PC-9 (cell line): ENCODE measurements at regions not wholly inside any gene's neighbourhood (a gene's known extent, or its start where the extent isn't known, plus 50 kb on each side); places are given as distances from the start of the nearest gene placed in this dataset.

Source experiments
- BruUV-seq: library from RNA; stranded (reverse); fragments of 400-500 nt; replicated peaks from 2 replicates; lab custom pipeline; 2021; lab: Mats Ljungman, UMichigan
- CTCF ChIA-PET: fragments of 300-600 bp; sonication (Branson Sonifier 250); formaldehyde crosslinking; loops from one replicate; lab custom pipeline; 2022; ENCODE audit warnings: antibody characterized with exemption; lab: Charles Lee
- POLR2A ChIA-PET: fragments of 300-600 bp; sonication (Branson Sonifier 250); formaldehyde crosslinking; loops from one replicate; lab custom pipeline; 2022; ENCODE audit warnings: antibody characterized with exemption; ENCODE audit not compliant: unreplicated experiment; lab: Charles Lee
- DNase-seq, 2 experiments: peaks; one replicate each; pipeline versions ENCODE4 v3.0.0 to v3.0.0-alpha.2; 2015 to 2022; ENCODE audit warnings: mixed read lengths in 1 of 2
- H2AFZ ChIP-seq: fragments of 200-600 bp; sonication (generic); 2 replicates; pipeline ENCODE4 v1.8.1; 2017; ENCODE audit warnings: antibody characterized with exemption
- H3F3A ChIP-seq: fragments of 200-600 bp; sonication (generic); 2 replicates; pipeline ENCODE4 v1.8.1; 2017; ENCODE audit warnings: antibody characterized with exemption, mild to moderate bottlenecking, low read depth; ENCODE audit not compliant: insufficient read depth
- H3K27ac ChIP-seq: fragments of 200-600 bp; sonication (generic); 2 replicates; pipeline ENCODE4 v1.6.1; 2016; ENCODE audit warnings: mixed run types
- H3K27me3 ChIP-seq: fragments of 200-600 bp; sonication (generic); 2 replicates; pipeline ENCODE4 v1.6.1; 2016; ENCODE audit warnings: low read depth, mixed run types; ENCODE audit not compliant: insufficient read depth
- H3K36me3 ChIP-seq: fragments of 200-600 bp; sonication (generic); 2 replicates; pipeline ENCODE4 v1.6.1; 2016; ENCODE audit warnings: low read depth, mixed run types
- H3K4me1 ChIP-seq: fragments of 200-600 bp; sonication (generic); replicated peaks from 2 replicates; pipeline ENCODE4 v1.6.1; 2016; ENCODE audit warnings: mixed run types; ENCODE audit not compliant: insufficient read depth
- H3K4me2 ChIP-seq: fragments of 200-600 bp; sonication (generic); 2 replicates; pipeline ENCODE4 v1.6.1; 2017; ENCODE audit warnings: mixed run types
- H3K4me3 ChIP-seq: fragments of 200-600 bp; sonication (generic); 2 replicates; pipeline ENCODE4 v1.6.1; 2016; ENCODE audit warnings: mixed run types
- H3K79me2 ChIP-seq: fragments of 200-600 bp; sonication (generic); 2 replicates; pipeline ENCODE4 v1.6.1; 2017; ENCODE audit warnings: low read depth, mixed run types
- H3K9me2 ChIP-seq: fragments of 200-600 bp; sonication (generic); 2 replicates; pipeline ENCODE4 v1.8.1; 2017; ENCODE audit warnings: mild to moderate bottlenecking; ENCODE audit not compliant: insufficient read depth
- H3K9me3 ChIP-seq: fragments of 200-600 bp; sonication (generic); 2 replicates; pipeline ENCODE4 v1.8.1; 2016; ENCODE audit warnings: low read depth; ENCODE audit not compliant: insufficient read depth
- H4K20me1 ChIP-seq: fragments of 200-600 bp; sonication (generic); 2 replicates; pipeline ENCODE4 v1.8.1; 2017; ENCODE audit not compliant: insufficient read depth
- CTCF ChIP-seq: fragments of 200-600 bp; sonication (generic); conservative IDR thresholded peaks from 2 replicates; pipeline ENCODE4 v1.6.1; 2017; ENCODE audit warnings: mixed run types, antibody characterized with exemption, mild to moderate bottlenecking, moderate library complexity
- EZH2 ChIP-seq: fragments of 200-600 bp; sonication (generic); IDR thresholded peaks from 2 replicates; pipeline ENCODE4 v1.8.0; 2017; ENCODE audit warnings: antibody characterized with exemption, low read depth
- intact Hi-C: fragments of 100-400 bp; cut with micrococcal nuclease; formaldehyde crosslinking; loops from one replicate; pipeline ENCODE4 v1.10.0; 2022; ENCODE audit not compliant: unreplicated experiment

- Histone ChIP-seq H3K36me3 (no peaks in the 10 kb centered on the region), H3K27ac (no peak overlapping the region), H4K20me1 (no peaks in the 10 kb centered on the region), H3K27me3 (peaks cover 11% of the 10 kb centered on the region; the same call in 1 of the 2 replicates), H3K4me2 (no peak overlapping the region), H3F3A (no peaks in the 10 kb centered on the region), H2AFZ (no peak overlapping the region), H3K79me2 (no peaks in the 10 kb centered on the region), H3K4me1 (no peaks in the 10 kb centered on the region), H3K9me2 (no peaks in the 10 kb centered on the region), H3K9me3 (no peaks in the 10 kb centered on the region), H3K4me3 (no peak overlapping the region)
- intact Hi-C loops: no loop called here
- CTCF ChIA-PET: no interaction called here
- DNase-seq: no peak
- POLR2A ChIA-PET: no interaction called here
- BruUV-seq: no TSS peak
- no peak for TF ChIP-seq EZH2
- TF ChIP-seq CTCF: no peak
Measured at GRCh38 chr1:4485878-4486277, 168.5 kb upstream of the AJAP1 start.

GRCh38 chr1:4486408-4487120 is 167.8 kb upstream of the AJAP1 start:
- Histone ChIP-seq H3K4me1 (no peaks in the 10 kb centered on the region), H3K27me3 (peaks cover 11% of the 10 kb centered on the region; the same call in 1 of the 2 replicates), H3F3A (no peaks in the 10 kb centered on the region), H3K9me2 (no peaks in the 10 kb centered on the region), H2AFZ (no peak overlapping the region), H3K4me3 (no peak overlapping the region), H4K20me1 (no peaks in the 10 kb centered on the region), H3K79me2 (no peaks in the 10 kb centered on the region), H3K36me3 (no peaks in the 10 kb centered on the region), H3K27ac (no peak overlapping the region), H3K4me2 (no peak overlapping the region), H3K9me3 (no peaks in the 10 kb centered on the region)
- ChIA-PET CTCF (no interaction called here), POLR2A (no interaction called here)
- intact Hi-C loops: no loop called here
- no peak for TF ChIP-seq CTCF
- no peak for TF ChIP-seq EZH2
- BruUV-seq: no TSS peak
- DNase-seq: no peak

GRCh38 chr1:4488018-4488417 is 166.4 kb upstream of the AJAP1 start:
- Histone ChIP-seq H3K4me1 (no peaks in the 10 kb centered on the region), H3K79me2 (no peaks in the 10 kb centered on the region), H2AFZ (no peak overlapping the region), H4K20me1 (no peaks in the 10 kb centered on the region), H3F3A (no peaks in the 10 kb centered on the region), H3K36me3 (no peaks in the 10 kb centered on the region), H3K4me3 (no peak overlapping the region), H3K27me3 (peaks cover 11% of the 10 kb centered on the region; the same call in 1 of the 2 replicates), H3K4me2 (no peak overlapping the region), H3K27ac (no peak overlapping the region), H3K9me2 (no peaks in the 10 kb centered on the region), H3K9me3 (no peaks in the 10 kb centered on the region)
- no TSS peak for BruUV-seq
- TF ChIP-seq EZH2 (no peak), CTCF (no peak)
- POLR2A ChIA-PET: no interaction called here
- no peak for DNase-seq
- intact Hi-C loops: no loop called here
- CTCF ChIA-PET: no interaction called here
